NCI-H2196 (cell line): ENCODE measurements at regions not wholly inside any gene's neighbourhood (a gene's known extent, or its start where the extent isn't known, plus 50 kb on each side); places are given as distances from the start of the nearest gene placed in this dataset.
"Not testable (repeated sequence)": the region's sequence is repeated elsewhere in the genome, so short reads cannot be mapped to it uniquely, and the experiment has no call there.

ENCODE experiments used
- DNase-seq: peaks from one replicate; lab custom pipeline; 2025; ENCODE audit not compliant: unreplicated experiment; lab: John Stamatoyannopoulos, UW

GRCh38 chr1:213416461-213417224, 365.6 kb downstream of the RPS6KC1 start:
- DNase-seq: no peak

DNA sequence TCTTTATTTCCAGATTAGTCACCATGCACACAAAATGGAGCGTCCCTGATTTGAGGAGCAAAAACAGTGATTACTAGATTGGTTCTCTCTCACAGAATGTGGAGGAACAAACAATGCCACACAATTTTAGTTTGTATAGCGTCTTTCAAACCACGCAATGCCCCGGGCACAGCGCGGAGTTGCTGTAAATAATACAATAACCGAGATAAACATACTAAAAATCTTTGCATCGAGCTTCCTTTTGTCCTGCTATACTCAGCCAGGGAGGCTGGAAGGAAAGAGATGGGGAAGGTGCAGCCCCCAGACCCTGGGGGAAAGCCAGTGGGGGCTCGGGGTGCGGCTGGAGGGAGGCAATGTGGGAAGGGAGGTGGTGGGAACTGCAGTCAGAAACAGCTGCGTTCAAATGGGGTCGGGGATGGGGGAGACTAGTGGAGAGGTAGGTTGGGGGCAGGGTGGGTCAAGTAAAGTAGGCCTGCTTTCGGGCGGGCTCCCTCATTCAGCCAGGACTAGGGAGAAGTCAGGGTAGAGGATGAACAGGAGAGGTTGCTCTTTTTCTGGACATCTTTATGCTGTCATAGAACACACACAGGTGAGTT, 366.3 kb downstream of the RPS6KC1 start:
- DNase-seq: no peak

- DNase-seq: no peak
These were observed 366.8 kb downstream of the RPS6KC1 start for GRCh38 chr1:213417846-213418245.

- no peak for DNase-seq
These were observed 367.4 kb downstream of the RPS6KC1 start for GRCh38 chr1:213418268-213419071.

- DNase-seq: no peak
These were observed 368.5 kb downstream of the RPS6KC1 start for GRCh38 chr1:213419401-213420030.

DNA sequence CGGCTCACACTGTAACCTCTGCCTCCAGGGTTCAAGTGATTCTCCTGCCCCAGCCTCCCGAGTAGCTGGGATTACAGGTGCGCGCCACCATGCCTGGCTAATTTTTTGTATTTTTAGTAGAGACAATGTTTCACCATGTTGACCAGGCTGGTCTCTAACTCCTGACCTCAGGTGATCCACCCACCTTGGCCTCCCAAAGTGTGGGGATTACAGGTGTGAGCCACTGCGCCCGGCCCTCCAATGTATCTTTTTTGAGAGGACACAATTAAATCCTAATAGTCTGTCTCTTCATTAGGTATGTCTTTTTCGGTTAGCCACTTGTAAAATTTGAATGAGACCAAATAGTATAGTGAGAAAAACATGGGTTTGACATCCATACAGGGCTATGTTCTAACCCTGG, 370.1 kb downstream of the RPS6KC1 start:
- DNase-seq: not testable (repeated sequence)

GRCh38 chr1:213423041-213423440, 372.0 kb downstream of the RPS6KC1 start:
- DNase-seq: no peak

GRCh38 chr1:213423605-213424004, 372.6 kb downstream of the RPS6KC1 start:
- DNase-seq: no peak

DNA sequence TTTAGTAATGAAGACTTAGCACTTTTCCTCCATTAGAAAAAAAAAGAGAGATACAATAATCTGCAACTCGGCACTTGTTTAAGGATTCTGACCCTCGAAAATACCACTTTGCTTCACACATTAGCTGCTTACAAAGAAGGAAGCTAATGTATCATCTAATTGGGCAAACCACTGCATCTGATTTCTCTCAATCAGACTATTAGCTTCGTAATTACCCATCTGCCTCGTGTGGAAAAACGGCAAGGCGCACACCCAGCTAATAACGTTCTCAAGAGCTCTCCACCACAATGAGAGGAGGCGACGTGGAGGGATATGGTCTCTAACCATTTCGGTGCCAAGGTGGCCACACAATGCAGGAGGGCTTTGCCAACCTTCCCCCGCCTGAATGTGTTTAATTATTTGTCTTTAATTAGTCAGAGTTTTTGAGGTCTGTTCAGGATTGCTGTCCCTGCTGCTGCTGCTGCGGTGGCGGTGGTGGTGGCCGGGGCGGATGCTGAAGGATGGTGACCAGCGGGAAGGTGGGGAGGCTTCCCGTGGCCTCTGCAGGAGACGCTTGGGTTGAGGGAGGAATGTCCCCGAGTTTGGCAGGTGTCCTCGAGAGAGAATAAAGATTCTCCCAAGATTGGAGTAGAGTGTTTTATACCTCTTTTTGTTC, 374.5 kb downstream of the RPS6KC1 start:
- DNase-seq: no peak

DNA sequence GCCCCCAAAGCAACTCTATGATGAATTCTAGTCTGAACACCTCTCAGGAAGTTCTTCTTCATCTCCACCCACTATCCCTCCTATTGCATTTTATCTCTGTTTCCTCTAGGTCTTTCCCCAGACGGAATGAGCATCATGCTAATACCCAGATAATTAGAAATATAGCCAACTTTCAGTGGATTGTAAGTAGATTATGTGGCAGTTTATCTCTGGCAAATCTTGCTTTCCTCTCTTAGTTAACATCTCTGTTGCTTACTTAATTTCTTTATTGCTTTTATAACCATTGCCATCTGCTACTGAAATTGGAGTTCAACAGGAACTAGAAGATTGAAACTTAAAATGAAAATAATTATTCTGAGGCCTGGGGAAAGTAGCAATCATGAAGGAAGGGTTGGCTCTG, 378.6 kb downstream of the RPS6KC1 start:
- DNase-seq: no peak

DNA sequence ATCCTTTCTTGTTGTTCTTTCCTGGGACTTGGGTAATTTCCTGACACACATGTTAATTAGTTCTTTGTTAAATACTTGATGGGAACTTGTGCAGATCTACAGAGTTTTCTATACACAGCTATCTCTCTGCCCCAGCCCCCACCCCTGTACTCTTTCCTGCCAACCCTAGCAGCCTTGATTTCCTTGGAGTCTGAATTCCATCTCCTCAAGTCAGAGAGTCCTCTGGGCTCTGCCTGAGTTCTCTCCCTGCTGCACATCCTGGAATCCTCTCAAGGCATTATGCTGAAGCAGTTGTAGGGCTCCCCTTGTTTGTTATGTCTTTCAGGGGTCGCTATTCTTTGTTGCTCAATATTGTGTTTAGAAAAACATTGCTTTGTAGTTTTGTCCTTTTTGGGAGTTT, 384.7 kb downstream of the RPS6KC1 start:
- no peak for DNase-seq

DNA sequence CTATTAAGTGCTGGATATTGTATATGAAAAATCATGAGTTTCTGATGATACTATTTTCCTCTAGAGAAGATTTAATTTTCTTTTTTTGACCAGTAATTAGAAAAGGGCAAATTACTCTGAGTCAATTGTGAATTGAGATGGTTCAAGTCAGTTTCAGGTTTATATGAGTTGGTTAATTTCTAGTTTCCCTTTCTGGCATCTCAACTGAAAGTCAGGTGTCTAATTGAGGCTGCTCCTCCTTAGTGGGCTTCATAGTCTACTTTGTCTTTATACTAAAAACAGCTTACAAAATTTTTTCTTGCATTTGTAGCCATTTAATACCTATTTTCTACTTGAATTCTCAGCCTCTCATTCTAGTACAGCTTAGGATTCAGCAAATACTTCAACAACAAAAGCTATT, 387.3 kb downstream of the RPS6KC1 start:
- DNase-seq: no peak

DNA sequence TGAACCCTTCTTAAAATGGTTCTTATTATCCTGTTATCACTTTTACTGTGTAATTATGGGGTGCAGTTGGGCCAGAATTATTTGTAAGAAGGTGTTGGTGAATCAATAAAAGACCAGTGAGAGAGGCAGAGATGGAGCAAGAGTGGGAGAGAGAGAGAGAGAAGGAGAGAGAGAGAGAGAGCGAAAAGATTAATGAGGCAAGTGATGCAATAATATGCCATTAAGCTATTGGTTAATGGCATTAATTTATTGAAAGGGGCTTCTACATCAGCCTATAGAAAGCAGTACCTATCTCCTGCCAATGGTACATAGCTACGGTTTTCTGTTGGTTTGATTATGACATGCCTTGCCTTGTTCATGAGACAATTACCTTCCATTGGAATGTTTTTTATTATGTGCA, 388.7 kb downstream of the RPS6KC1 start:
- no peak for DNase-seq

DNA sequence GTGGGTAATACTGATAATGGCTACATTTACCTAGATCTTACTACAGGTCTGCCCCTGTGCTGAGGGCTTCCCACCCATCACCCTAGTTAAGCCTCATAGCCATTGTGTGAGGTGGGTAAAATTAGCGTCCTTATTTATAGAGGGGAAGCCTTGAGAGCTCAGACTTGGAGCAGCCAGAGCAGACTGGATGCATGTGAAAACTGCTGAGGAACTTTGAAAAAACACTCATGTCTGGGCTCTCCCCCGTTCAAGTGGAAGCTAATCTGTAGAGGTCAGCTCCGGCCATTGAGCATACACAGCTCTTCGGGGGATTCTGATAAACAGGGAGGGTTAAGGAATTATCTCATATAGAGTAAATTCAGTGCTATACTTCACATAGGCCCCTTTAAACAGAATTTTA, 389.7 kb downstream of the RPS6KC1 start:
- DNase-seq: no peak

DNA sequence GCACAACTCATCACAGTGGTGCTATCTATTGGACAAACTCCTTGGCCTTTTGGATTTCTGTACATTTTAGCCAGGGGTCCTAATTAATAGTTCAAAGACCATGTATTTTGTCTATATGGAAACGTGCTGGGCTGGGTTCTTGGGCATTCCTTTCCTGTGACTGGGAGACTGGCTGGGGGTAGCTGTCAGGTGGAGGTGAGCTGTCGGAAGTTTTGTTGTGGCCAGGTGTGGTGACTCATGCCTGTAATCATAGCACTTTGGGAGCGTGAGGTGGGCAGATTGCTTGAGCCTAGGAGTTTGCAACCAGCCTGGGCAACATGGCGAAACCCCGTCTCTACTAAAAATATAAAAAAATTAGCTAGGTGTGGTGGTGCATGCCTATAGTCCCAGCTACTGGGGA, 392.4 kb downstream of the RPS6KC1 start:
- no peak for DNase-seq

DNA sequence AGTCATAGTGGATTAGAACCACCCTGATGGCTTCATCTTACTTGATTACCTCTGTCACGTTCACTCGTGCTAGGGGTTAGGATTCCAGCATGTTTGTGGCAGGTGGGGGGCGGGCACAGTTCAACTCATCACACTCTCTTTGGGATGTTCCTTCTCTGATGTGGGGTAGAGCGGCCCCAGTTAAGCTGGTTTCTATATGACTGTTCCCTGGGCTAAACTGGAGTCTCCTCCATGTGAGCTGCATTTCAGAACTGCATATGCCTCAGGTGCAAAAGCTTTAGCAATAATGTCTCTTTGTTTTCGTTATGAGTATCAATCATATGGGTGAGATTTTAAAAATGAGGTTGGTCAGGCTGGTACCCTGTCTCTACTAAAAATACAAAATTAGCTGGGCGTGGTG, 393.2 kb downstream of the RPS6KC1 start:
- no peak for DNase-seq

DNA sequence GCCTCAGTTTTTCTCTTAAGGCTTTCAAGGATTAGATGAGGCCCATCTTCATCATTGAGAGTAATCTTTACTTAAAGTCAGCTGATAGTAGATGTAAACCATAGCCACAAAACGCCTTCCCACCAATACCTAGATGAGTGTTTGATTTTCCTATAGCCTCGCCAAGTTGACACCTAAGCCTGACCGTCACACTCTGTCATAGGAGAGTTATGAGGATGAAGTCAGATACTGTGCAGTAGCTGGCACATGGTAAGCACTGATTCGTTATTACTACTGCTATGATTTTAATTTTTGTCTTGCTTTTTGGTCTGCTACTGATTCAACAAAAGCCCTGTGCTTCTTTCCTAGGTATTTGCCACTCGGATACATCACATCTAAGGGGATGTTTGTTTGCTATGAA, 395.5 kb downstream of the RPS6KC1 start:
- no peak for DNase-seq

- DNase-seq: no peak
These were observed 397.3 kb downstream of the RPS6KC1 start for GRCh38 chr1:213448360-213448759.

GRCh38 chr1:213448776-213449175, 397.7 kb downstream of the RPS6KC1 start:
- DNase-seq: no peak

DNA sequence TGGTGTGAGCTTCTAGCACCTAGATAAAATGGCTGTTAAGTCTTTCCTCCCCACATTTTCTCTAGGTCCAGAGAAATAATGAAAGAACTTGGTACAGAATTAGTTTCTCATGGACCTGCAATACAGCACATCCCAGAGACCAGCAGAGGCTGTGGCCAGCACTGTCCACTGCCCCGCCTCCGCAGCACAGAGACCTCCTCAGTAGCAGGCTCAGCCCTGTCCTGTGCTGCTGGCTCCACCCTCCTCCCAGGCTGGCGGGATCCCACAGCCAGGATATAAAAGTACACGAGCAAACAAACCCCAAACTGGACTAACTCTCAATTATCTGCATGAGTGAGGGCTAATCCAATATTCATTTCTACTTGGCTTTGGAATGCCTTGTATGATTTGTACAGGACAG, 401.5 kb downstream of the RPS6KC1 start:
- no peak for DNase-seq

DNA sequence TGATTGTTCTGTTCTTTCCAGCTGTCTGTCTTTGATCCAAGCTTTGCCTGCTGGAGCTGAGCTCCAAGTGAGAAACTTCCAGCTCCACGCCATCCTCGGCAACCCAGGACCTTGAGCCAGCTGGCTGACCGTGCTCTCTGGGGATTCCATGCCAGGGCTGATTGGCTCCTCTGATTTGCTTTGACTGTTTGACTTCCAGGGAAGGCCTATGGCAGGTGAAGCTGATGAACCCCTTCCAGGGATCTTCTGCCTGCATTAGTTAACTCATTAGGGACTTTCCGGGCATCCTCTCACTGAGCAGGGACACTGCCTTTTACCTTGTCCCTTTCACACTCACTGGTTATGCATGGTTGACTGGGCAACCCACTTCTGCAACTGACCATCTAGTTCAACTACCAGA, 406.1 kb downstream of the RPS6KC1 start:
- DNase-seq: no peak
